IPS DF 4.7 (cell line): ENCODE measurements at regions not wholly inside any gene's neighbourhood (a gene's known extent, or its start where the extent isn't known, plus 50 kb on each side); places are given as distances from the start of the nearest gene placed in this dataset.
"Not testable (repeated sequence)": the region's sequence is repeated elsewhere in the genome, so short reads cannot be mapped to it uniquely, and the experiment has no call there.

Experiments
- DNase-seq: peaks from one replicate; pipeline ENCODE4 v3.0.0-alpha.2; 2013; ENCODE audit warnings: low spot score; ENCODE audit errors: extremely low read depth

DNA sequence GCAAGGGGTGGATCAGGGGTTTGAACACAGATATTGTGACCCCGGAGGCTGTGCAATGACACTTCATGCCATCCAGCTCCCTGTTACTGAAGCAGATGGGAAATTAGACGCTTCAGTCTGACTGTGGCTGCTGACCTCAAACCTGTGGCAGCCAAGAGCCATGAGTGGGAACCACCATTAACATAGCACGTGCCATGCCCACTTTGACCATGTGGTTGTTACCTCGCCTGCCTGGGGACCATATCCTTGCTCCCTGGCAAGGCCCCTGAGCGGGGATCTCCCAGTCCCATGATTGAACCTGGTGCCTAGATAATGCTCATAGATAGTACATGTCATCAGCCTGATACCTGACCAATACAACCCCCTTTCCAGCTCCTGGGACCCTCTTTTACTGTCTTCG lies 68.9 kb downstream of the CYP26B1 start:
- DNase-seq = no peak

DNA sequence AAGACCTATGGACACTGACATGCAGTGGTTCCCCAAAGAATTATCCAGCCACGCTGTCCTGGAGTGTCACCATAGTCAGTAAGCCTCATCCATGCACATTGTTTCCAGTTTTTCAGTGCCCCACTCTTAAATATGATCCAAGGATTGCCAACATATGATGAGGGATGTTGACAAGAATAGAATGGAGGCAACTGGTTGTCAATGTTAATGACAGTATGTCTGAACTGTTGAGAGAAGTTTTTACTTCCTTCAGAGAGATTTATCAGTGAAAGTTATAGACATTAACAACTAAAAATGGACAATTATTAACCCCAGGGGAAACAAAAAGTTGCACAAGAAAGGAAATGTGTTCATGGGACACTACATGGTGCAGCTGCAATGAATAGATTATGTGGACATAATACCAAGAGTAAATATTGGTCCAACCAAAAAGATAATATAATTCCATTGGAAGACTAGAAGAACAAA lies 69.9 kb downstream of the CYP26B1 start:
- no peak for DNase-seq

GRCh38 chr2:72073373-72073772 lies 74.3 kb downstream of the CYP26B1 start:
- not testable (repeated sequence) for DNase-seq

DNA sequence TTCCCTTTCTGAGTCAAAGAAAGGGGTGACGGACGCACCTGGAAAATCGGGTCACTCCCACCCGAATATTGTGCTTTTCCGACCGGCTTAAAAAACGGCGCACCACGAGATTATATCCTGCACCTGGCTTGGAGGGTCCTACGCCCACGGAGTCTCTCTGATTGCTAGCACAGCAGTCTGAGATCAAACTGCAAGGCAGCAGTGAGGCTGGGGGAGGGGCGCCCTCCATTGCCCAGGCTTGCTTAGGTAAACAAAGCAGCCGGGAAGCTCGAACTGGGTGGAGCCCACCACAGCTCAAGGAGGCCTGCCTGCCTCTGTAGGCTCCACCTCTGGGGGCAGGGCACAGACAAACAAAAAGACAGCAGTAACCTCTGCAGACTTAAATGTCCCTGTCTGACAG lies 83.5 kb downstream of the CYP26B1 start:
- not testable (repeated sequence) for DNase-seq

DNA sequence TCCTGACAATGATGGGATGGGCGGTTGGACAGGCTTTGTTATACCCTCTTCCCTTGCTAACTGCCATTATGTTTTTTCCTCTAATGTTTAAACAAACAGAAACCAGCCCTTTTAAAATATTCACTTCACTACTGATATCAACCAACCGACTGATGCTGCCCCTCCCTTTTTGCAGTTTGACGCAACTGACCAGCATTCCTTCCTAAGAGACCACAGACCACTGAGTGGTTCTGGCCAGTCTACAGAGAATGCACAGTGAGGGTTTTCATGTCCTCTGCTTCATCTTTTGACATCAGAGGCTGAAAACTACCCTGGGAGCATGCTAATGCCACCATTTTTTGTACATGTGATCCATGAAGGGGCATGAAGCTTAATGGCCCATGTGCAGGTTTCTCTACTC lies 85.3 kb downstream of the CYP26B1 start:
- DNase-seq = no peak

GRCh38 chr2:72057308-72057707 lies 90.4 kb downstream of the CYP26B1 start:
- DNase-seq = no peak

DNA sequence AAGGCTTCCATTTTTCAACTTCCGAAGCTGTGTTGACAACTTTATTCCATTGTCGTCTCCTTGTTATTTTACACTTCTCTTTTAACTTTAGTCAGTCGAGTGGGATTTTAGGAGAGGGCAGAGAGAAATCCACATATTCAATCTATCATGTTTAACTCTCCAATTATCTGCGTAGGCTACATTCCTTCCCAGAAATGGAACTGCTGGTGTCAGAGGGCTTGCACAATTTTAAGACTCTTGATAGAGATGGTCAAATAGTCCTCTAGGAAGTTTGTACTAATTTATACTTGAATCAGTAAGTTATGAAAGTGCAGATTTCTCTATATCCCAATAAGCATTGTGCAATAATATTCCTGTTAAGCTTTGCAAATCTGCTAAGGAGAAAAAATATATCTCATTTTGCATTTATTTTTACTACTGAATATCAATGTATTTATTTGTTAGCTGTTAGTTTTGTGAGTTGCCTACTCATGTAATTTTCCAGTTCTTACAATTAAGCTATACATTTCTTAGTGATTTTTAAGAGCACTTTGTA lies 95.6 kb downstream of the CYP26B1 start:
- DNase-seq = no peak

DNA sequence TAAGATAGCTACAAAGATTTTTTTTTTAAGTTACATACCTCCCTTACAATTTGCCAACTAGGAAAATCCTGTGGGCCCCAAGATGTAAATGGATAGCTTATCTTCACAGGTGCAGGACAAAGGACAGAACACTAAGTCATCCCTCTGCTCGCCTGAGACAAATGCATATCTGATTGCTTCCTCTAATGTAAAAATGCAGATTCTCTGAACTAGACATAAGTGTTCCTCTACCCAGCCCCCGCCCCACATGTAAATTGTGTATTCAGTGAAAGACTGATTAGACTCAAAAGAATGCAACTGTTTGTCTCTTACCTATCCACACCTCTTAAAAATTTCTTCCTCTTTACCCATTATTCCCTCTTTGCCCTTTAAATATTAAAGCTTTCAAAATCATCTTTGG lies 96.5 kb downstream of the CYP26B1 start:
- DNase-seq = no peak

GRCh38 chr2:72050734-72051133 lies 96.9 kb downstream of the CYP26B1 start:
- DNase-seq = no peak

GRCh38 chr2:72048881-72049477 lies 98.7 kb downstream of the CYP26B1 start:
- no peak for DNase-seq

DNA sequence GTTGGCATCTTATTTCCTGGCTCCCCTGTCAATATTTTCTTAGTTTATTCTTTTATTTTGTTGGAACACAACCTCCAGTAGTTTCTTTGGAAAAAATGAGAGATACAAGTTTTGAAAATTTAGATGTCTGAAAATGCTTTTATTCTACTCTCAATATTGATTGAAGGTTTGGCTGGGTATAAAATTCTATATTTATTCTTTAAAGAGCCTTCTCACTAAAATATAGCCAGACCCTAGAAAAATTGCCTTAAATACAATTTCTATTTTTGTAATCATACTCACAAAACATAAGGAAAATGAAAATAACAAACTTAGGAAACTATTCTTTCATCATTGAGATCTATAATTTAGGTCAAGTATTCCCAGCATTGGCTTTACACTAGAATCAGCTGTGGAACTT lies 103.7 kb downstream of the CYP26B1 start:
- DNase-seq = no peak

DNA sequence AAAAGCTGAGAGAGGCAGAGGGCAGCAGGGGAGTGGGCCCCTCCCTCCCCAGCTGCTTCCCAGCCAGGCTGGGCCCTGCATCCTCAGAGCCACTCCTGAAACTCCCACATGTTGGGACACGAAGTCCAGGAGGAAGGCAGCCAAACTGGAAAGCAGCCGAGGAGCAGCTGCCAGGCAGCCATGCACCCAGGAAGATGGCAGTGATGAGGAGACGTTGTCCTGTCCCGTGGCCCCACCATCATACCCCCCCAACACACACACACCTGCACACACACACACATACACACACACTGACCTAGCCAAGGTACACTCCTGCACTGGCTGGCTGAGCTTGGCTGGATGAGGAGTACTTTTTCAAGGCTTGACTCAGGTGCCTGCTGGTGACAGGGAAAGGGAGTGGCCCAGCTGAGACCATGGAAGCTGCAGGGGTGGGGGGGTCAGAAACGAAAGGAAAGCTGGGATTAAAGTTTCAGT lies 106.0 kb downstream of the CYP26B1 start:
- no peak for DNase-seq

DNA sequence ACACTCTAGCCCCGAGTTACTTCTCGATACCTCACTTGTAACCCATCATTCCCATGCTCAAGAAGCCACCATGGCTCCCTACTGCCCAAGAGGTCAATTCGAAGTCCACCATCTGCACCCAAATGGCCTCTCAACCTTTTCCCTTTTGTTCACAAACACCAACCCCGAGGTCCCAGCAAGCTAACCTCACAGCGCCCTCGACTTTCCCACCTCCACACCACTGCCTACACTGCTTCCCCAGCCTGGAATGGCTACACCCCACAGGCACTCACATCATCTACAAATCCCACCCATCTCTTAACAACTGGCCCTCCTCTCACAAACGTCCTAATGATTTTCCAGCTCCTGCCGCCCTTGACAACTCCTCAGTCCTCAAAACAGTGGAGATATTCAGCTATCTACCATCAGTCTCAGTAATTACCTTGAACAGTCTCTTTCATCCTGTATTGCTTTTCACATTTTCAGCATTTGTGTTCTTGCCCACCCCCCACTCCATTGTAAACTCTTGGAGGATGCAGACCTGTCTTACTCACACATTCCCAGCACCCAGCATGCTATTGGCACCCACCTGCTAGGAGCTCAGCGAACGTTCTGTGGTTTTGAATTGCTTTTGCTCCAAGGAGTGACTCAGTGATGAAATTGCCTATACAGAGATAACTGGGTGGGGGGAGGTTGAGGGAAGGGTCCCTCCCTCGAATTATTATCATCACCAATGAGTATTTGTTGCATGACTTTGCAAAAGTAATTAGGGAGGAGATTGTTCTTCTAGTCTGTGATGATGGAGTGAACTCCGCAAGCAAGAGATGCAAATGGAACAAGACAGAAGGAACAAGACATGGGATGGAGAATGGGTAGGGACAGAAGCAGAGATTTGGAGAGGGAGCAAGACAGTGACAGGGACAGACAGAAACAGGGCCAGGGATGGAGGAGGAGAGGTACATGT lies 106.8 kb downstream of the CYP26B1 start:
- DNase-seq = no peak

- no peak for DNase-seq
Measured at GRCh38 chr2:72038524-72038923, 109.1 kb downstream of the CYP26B1 start.

- DNase-seq = no peak
Measured at GRCh38 chr2:72037261-72037666, 110.4 kb downstream of the CYP26B1 start.

DNA sequence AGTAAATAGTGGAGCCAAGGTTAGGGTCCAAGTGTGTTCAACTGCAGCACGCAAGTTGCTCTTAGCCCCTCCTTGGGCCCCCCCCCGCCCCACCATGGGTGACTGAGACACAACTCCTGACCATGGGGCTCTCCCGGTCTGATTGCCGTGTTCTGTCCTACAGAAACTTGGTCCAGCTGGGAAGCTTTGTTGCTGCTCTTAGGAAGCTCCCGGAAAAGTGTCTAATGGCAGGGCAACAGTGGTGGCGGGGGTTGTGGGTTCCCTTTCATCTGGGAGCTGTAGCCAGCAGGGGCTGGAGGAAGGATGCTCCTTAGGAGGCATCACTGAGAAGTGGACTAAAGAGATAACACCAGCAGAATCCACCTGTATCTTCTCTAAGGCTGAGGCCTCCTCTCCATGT lies 111.1 kb downstream of the CYP26B1 start:
- DNase-seq = no peak

DNA sequence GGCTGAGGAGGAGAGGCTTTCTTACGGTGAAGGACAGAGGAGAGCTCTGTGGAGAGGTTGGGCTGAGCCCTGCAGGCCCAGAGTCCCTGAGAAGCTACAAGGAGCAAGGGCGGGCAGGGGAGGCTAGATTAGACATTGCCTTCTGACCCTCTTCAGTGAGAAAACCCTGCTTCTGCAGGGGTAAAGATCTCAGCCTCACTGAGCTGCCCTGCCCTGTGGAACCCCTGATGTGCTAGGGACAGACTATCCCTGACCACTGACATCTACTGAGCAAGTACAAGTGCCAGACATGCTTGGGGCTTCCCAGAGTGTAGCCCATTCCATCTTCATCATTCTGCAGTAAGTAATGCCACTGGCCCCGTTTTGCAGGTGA lies 111.5 kb downstream of the CYP26B1 start:
- DNase-seq = no peak

DNA sequence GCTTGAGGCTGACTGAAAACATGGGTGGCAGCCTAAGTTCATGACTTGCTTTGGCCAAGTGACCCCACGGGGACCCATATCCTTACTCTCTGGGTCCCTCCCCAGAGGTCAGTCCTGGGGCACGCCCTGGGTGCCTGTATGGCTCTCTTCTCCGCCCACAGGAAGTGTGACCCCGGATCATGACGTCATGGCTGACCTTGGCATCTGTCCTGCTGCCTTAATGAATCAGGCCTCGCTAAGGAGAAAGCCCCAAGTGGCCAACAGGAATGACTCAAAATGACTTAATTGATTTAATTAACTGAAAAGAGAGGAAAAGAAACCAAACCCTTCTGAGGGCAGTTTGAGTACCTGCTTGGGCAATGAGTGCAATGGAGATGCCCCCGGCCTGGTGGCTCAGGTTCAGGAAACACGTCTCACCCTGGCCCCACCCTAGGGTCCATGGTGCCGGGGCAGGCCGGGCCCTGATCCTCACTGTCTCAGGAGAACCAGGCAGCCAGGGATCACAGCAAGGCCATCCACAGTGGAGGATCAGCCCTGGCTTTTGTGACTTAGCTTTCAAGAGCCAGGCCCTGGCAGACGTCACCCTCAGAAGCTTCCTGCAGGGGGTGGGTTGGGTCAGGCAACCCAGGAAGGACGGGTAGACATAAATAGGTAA lies 112.0 kb downstream of the CYP26B1 start:
- no peak for DNase-seq

GRCh38 chr2:72034353-72035095 lies 113.1 kb downstream of the CYP26B1 start:
- DNase-seq = no peak

DNA sequence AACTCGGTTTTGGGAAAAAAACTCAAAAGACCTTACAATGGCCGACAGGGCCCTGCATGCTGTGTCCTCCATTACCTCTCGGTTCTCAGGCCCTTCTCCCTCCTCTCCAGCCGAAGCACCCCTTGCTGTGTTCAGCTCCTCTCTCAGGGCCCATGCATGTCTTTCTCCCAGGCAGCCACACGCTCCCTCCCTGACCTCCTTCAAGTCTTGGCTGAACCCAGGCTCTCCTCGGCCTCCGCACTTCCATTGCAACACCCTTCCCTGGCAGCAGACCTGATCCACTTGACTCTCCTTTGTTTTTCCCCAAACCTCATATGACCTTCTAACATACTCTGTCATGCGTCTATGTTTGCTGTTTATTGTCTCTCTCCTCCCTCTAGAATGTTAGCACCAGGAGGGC lies 114.0 kb downstream of the CYP26B1 start:
- no peak for DNase-seq

DNA sequence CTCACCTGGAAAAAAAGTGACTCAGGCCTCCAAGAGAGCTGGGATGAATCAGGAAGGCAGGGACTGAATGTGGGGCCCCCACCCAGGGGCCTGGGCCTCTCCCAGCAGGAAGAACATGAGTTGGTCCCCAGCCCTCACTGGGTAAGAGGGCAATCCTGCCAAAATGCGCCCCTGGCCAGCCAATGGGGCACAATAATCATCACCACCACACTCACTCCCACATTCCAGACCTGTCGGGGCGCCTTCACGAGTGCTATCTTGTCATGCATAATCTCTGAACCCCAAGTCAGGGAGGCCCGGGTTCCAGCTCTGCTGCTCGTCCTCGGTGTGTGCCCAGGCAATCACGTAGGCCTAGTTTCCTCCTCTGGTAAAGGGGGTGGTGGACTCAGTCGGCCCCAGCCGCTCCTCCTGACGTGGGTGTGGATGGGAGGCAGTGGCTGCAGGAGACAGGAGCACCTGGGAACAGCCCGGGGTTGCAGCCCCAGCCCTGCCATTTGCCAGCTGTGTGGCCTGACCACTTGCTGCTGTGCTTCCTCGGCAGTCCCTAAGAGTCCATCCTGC lies 115.1 kb downstream of the CYP26B1 start:
- DNase-seq = no peak
